MM.1S (cell line): ENCODE measurements at regions not wholly inside any gene's neighbourhood (a gene's known extent, or its start where the extent isn't known, plus 50 kb on each side); places are given as distances from the start of the nearest gene placed in this dataset.

ENCODE experiments used
- EZH2 ChIP-seq: fragments of 300-600 bp; sonication (generic); optimal IDR thresholded peaks from 2 replicates; pipeline ENCODE3; 2017; ENCODE audit warnings: low read depth, mild to moderate bottlenecking, antibody characterized with exemption, low read length, mixed read lengths
- TF ChIP-seq, protein P1 (sequence below): fragments of 300-600 bp; sonication (generic); IDR thresholded peaks from 2 replicates; pipeline ENCODE4 v1.5.1; 2016; ENCODE audit warnings: antibody characterized with exemption, low read length, mixed read lengths

DNA sequence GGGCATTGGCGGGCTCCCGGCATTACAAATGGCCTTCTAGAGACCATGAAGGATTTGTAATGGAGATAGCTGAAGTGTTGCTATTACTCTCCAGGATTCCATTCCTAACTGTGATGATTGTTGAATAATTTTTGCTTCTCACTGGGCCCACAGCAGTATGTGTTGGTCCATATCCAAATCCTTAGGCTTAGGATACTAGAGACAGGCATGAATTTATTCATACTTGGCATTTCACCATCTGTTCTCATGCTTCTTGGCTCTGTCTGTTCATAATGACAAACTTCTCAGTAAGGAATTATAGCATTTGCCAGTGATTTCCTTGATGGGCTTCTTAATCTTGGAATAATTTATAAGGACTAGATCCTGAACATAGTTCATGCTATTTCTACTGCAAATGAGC, 832.9 kb downstream of the C12orf50 start:
- TF ChIP-seq, protein P1, sequence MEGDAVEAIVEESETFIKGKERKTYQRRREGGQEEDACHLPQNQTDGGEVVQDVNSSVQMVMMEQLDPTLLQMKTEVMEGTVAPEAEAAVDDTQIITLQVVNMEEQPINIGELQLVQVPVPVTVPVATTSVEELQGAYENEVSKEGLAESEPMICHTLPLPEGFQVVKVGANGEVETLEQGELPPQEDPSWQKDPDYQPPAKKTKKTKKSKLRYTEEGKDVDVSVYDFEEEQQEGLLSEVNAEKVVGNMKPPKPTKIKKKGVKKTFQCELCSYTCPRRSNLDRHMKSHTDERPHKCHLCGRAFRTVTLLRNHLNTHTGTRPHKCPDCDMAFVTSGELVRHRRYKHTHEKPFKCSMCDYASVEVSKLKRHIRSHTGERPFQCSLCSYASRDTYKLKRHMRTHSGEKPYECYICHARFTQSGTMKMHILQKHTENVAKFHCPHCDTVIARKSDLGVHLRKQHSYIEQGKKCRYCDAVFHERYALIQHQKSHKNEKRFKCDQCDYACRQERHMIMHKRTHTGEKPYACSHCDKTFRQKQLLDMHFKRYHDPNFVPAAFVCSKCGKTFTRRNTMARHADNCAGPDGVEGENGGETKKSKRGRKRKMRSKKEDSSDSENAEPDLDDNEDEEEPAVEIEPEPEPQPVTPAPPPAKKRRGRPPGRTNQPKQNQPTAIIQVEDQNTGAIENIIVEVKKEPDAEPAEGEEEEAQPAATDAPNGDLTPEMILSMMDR = no peak
- no peak for TF ChIP-seq EZH2
